Lower leg skin (tissue), 3 donors: ENCODE measurements at regions not wholly inside any gene's neighbourhood (a gene's known extent, or its start where the extent isn't known, plus 50 kb on each side); places are given as distances from the start of the nearest gene placed in this dataset.

Source experiments
- POLR2A ChIP-seq, 2 donors: fragments of 450-650 bp; IDR thresholded peaks; one replicate each; pipeline ENCODE4 v1.6.1; 2016 to 2017; ENCODE audit warnings: antibody characterized with exemption in 2 of 2, mild to moderate bottlenecking in 1 of 2, moderate library complexity in 1 of 2
- TF ChIP-seq, protein P1 (sequence below), 3 donors: fragments of 450-650 bp; IDR thresholded peaks; one replicate each; pipeline ENCODE4 v1.5.1; 2016; ENCODE audit warnings: antibody characterized with exemption in 3 of 3, mild to moderate bottlenecking in 3 of 3, moderate library complexity in 2 of 3

- TF ChIP-seq, protein P1, sequence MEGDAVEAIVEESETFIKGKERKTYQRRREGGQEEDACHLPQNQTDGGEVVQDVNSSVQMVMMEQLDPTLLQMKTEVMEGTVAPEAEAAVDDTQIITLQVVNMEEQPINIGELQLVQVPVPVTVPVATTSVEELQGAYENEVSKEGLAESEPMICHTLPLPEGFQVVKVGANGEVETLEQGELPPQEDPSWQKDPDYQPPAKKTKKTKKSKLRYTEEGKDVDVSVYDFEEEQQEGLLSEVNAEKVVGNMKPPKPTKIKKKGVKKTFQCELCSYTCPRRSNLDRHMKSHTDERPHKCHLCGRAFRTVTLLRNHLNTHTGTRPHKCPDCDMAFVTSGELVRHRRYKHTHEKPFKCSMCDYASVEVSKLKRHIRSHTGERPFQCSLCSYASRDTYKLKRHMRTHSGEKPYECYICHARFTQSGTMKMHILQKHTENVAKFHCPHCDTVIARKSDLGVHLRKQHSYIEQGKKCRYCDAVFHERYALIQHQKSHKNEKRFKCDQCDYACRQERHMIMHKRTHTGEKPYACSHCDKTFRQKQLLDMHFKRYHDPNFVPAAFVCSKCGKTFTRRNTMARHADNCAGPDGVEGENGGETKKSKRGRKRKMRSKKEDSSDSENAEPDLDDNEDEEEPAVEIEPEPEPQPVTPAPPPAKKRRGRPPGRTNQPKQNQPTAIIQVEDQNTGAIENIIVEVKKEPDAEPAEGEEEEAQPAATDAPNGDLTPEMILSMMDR (IDR thresholded peaks at IDR 0.05), result no peak
- no peak for TF ChIP-seq POLR2A (IDR thresholded peaks at IDR 0.05)
These were observed 189.4 kb downstream of the MATN1 start for GRCh38 chr1:30533796-30534550.
